Prostate gland (tissue), 2 donors: ENCODE measurements at regions not wholly inside any gene's neighbourhood (a gene's known extent, or its start where the extent isn't known, plus 50 kb on each side); places are given as distances from the start of the nearest gene placed in this dataset.

Experiments used
- POLR2A ChIP-seq: fragments of 450-650 bp; IDR thresholded peaks from one replicate; pipeline ENCODE4 v1.6.1; 2016; ENCODE audit warnings: antibody characterized with exemption, mild to moderate bottlenecking
- POLR2AphosphoS5 ChIP-seq: sonication (generic); formaldehyde crosslinking; IDR thresholded peaks from one replicate; pipeline ENCODE4 v1.6.1; 2017; ENCODE audit warnings: antibody characterized with exemption
- TF ChIP-seq, protein P1 (sequence below), 4 experiments: fragments of 200-600 bp in 2 of 4; fragments of 450-650 bp in 2 of 4; sonication (generic) in 2 of 4; IDR thresholded peaks; 1 replicate in 3 of 4; 2 replicates in 1 of 4; pipeline ENCODE4 v1.5.1; 2016 to 2019; ENCODE audit warnings: antibody characterized with exemption in 4 of 4, mild to moderate bottlenecking in 2 of 4, moderate library complexity in 2 of 4

DNA sequence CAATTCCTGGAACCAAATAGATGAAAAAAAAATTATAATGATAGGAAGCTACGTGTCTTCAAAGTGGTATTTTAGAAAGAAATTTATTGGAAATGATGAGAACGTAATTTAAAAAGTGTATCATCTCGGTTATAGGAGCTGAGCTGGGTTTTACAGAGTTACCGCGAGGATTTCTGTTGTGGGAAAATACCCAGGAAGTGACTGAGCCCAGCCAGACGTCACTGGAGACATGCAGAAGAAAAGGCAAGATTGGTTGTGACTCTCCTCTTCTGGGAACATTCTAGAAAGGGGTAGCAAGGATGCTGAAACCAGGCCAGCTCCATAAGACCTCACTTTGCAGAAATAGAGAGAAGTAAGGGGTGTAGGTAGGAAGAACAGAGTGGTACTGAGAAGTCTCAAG, 95.9 kb upstream of the ADGRF1 start:
- TF ChIP-seq, protein P1, sequence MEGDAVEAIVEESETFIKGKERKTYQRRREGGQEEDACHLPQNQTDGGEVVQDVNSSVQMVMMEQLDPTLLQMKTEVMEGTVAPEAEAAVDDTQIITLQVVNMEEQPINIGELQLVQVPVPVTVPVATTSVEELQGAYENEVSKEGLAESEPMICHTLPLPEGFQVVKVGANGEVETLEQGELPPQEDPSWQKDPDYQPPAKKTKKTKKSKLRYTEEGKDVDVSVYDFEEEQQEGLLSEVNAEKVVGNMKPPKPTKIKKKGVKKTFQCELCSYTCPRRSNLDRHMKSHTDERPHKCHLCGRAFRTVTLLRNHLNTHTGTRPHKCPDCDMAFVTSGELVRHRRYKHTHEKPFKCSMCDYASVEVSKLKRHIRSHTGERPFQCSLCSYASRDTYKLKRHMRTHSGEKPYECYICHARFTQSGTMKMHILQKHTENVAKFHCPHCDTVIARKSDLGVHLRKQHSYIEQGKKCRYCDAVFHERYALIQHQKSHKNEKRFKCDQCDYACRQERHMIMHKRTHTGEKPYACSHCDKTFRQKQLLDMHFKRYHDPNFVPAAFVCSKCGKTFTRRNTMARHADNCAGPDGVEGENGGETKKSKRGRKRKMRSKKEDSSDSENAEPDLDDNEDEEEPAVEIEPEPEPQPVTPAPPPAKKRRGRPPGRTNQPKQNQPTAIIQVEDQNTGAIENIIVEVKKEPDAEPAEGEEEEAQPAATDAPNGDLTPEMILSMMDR (IDR thresholded peaks at IDR 0.05): no peak
- TF ChIP-seq POLR2A (no peak), POLR2AphosphoS5 (no peak)
